HTR-8/SVneo (cell line): ENCODE measurements at regions not wholly inside any gene's neighbourhood (a gene's known extent, or its start where the extent isn't known, plus 50 kb on each side); places are given as distances from the start of the nearest gene placed in this dataset.
"Not testable (repeated sequence)": the region's sequence is repeated elsewhere in the genome, so short reads cannot be mapped to it uniquely, and the experiment has no call there.

Experiments used
- DNase-seq: peaks from one replicate; pipeline ENCODE4 v3.0.0; 2011; ENCODE audit warnings: low spot score, mixed read lengths; ENCODE audit not compliant: insufficient read length
- FAIRE-seq: peaks from 2 replicates; lab custom pipeline; 2011; peaks lifted over from hg19 to GRCh38; lab: Jason Lieb, UNC

DNA sequence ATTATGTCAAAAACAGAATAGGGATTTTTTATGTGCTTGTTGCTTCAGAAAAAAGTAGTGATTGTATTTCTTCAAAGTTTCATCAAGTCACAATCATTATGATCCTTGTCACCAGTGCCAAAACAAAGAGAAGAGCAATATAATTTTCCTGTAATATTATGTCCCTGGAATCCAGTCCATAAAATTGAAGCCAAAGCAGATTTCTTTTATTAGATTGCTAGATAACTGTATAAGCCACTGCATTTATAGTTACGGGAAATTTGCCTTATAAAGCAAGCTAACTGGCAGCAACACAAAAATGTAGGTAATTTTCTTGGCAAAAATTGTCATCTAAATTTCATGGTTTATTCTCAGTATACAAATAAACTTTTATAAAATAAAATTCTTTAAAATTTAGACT lies 296.1 kb upstream of the ANKRD50 start:
- no peak for DNase-seq

DNA sequence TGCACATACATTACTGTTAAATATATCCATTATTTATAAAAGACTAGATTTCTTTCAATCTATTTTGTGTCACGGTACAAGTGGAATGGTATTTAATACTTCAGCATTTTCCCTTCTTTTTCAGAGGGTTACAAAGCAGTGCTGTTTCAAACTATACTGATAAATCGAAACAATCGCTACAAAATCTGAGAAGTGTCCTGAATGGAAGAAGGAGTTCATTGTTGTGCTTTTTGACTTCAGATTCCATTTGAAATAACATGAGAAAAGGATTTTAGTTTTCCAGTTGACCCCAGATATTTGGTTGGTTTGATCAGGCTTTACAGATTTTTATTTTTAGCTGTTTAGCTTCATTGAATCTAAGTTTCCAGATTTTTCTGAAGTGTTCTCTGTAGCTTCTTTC lies 292.1 kb upstream of the ANKRD50 start:
- DNase-seq: no peak

More for the DNA sequence above, 296.1 kb upstream of the ANKRD50 start:
- FAIRE-seq: no peak

DNA sequence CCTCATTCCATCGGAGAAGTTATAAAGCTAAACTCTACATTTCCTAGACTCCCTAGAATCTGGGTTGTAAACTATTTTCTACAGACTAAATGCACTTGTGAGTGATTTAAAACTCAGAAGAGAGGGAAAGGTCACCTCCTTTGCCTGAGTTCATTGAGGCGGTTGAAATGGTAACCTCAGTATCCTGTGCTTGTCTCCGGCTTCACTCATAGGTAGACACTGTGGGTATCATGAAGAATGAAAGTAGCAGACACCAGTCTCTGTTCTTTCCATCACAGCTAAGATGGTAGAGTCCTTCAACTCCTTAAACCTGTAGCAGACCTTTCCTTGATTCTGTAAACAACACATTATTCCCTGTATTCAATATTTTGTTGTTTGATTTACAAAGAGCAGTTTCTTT lies 291.3 kb upstream of the ANKRD50 start:
- FAIRE-seq: no peak
- DNase-seq: no peak

More for the DNA sequence above, 292.1 kb upstream of the ANKRD50 start:
- FAIRE-seq: no peak

DNA sequence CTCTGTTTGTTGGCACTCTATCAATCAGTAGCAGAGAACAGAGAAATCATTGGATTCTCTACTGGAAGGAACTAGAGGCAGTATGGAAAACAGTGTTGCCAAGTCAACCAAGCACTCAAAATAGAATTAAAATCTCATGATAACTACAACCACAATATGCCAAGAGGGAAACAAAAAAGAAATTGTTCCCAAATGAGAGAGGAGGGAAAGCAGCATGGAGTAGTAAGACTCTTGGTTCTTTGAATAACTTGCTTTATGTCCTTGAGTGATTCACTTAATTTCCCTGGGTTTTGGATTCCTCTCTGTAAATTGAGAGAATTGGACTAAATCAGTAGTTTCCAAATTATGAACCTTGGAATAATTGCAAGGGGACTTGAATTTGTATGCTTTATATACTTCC lies 285.5 kb upstream of the ANKRD50 start:
- FAIRE-seq: no peak
- DNase-seq: no peak

DNA sequence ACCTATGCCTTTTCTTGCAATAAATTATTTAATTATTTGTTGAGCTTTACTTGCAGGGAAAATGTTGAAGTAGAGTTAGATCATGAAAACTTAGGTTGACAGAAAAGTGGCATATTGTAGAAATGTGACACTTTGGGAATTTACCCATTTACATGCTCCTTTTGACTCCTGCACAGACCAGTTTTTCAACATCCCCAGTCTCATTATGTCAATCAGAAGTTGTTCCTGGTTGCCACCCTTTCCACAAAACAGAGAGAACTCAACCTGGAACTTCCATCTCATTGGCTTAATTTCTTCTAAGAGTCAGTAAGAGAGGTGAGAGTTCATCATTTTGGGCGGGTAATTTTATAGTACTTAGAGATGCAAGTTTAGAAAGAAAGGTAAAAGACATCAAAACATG lies 284.6 kb upstream of the ANKRD50 start:
- FAIRE-seq (no peak), DNase-seq (no peak)

DNA sequence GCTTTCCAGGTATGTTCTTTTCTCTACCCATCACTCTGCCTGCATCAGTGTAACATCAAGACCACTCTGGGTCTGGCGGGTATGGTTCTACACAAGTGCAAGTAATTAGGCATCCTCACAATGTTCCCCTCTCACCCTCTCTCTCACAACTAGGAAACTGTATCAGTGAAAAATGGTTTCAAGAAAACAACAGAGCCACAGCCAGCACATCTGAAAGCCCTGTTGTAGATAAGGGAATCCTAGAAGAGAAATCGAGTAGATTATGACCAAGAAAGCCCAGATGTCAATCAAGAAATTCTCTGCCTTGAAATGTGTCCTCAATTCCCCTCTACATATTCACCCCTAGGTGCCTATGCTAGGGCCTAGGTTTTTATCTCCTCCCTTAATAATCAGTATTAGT lies 281.3 kb upstream of the ANKRD50 start:
- DNase-seq (no peak), FAIRE-seq (no peak)

DNA sequence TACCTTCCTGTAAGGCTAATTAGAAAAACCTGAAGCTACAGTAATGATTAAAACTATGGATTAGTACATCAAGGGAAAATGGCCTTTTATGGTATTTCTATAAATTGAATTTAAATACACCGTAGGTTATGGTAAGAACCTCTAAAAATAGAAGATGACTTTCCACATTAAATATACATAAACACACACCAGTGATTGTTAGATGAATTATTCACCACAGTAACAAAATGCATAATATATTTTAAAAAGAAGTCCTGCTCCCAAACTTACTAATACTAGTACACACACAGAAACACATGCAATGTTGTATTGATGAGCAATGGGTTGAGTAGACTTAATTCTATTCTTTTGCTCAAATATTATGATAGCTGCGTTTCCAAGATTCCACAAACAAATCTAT lies 277.9 kb upstream of the ANKRD50 start:
- FAIRE-seq: no peak
- DNase-seq: no peak

DNA sequence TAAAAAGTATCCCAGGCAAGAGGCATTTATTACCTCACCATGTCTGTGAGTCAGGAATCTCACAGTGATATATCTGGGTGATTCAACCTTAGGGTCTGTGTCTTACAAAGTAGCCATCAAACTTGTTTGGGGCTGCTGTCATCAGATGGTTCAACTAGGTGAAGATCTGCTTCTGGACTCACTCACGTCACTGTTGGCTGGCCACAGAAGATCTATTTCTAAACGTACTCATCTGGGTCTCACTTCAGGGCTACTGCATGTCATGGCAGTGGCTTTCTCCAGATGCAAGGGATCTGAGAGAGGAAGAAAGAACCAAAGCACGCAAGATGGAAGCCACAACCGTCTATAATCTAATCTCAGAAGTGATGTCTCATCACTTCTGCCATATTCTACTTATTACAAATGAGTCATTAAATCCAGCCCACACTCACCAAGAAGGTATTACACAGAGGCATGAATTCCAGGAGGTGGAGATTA lies 267.8 kb upstream of the ANKRD50 start:
- DNase-seq: peak; percentile 6
- FAIRE-seq: no peak

DNA sequence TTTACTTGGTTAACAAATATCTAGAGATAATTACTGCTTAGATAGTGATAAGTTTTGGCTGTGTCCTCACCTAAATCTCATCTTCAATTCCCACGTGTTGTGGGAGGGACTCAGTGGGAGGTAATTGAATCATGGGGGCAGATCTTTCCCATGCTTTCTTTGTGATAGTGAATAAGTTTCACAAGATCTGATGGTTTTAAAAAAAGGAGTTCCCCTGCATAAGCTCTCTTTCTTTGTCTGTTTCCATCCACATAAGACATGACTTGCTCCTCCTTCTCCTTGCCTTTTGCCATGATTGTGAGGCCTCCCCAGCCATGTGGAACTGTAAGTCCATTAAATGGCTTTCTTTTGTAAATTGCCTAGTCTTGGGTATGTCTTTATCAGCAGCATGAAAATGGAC lies 266.0 kb upstream of the ANKRD50 start:
- DNase-seq, FAIRE-seq: not testable (repeated sequence)

DNA sequence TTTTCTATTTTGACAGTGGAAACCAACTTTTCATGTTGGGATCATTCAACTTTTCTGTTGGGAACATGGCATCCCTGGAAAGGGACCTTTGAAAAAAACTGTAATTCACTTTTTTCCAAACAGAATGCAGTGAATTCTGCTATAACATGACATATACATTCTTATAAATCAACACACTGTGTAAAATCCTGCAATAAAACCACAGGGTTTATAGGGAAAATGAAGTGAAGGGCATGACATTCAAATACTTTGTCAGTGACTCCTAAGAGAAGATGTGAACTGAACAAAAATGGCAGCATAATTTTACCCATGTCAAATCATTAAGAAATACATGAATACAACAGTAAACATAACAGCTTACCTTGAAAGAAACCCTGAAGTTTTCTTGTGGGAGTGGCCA lies 264.5 kb upstream of the ANKRD50 start:
- FAIRE-seq: no peak
- no peak for DNase-seq

DNA sequence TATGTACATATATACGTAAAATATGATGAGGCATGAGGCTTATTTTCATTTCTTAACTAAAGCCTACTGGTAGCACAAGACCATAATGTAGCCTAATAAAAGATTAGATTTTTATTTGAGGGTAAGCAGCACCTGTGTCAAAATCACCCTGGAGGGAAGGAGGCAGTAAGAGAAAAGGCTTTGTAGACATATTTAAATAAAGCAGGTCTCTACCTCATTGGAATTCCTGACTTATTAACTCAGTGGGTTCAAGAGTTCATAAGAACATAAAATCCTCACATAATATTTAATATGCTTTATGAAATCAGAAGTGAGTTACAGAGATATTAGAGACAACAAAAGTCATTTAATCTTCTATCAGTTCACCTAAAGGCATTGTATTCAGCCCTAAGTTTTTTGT lies 261.6 kb upstream of the ANKRD50 start:
- DNase-seq (no peak), FAIRE-seq (no peak)

DNA sequence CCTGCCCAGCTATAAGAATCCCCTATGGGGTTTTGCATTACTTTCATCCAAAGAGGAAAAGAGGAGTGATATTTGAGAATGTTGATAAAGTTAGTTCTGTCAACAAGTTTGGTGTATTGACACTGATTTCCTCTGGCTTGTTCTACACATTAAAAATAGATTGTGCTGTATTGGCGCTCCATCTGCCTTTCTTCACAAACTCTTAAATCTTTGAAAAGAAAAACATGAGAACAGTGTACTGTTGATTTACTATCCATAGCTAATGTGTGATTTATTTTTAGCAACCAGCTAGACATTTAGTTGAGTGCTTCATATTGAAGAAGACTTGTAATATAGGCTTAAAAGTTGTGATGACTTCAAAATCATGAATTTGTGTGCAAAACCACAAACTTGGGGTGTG lies 261.2 kb upstream of the ANKRD50 start:
- FAIRE-seq (no peak), DNase-seq (no peak)

DNA sequence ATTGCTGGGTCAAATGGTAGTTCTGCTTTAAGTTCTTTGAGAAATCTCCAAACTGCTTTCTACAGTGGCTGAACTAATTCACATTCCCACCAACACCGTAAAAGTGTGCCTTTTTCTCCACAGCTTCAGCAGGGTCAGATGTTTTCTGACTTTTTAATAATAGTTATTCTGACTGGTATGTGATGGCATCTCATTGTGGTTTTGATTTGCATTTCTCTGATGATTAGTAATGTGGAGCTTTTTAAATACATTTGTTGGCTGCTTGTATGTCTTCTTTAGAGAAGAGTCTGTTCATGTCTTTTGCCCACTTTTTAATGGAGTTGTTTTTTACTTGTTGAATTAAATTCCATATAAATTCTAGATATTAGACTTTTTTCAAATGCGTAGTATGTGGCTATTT lies 257.5 kb upstream of the ANKRD50 start:
- FAIRE-seq (no peak), DNase-seq (no peak)

DNA sequence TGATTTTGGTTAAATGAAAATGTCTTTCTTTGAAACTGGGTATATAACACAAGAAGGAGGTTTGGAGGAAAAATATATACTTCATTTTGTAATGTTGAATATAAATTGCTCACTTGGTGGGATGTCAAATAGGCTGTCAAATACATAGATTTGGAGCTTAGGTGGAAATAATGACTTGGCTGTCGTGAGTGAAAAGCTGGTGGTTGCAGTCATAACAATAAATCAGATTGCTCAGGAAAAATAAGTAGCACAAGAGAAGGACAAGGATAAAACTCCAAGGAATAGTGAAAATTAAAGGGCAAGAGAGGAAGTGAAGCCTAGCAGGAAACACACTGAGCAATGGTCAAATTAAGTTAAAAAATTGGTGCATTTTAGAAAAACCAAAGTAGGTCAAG lies 253.0 kb upstream of the ANKRD50 start:
- FAIRE-seq: no peak
- no peak for DNase-seq

DNA sequence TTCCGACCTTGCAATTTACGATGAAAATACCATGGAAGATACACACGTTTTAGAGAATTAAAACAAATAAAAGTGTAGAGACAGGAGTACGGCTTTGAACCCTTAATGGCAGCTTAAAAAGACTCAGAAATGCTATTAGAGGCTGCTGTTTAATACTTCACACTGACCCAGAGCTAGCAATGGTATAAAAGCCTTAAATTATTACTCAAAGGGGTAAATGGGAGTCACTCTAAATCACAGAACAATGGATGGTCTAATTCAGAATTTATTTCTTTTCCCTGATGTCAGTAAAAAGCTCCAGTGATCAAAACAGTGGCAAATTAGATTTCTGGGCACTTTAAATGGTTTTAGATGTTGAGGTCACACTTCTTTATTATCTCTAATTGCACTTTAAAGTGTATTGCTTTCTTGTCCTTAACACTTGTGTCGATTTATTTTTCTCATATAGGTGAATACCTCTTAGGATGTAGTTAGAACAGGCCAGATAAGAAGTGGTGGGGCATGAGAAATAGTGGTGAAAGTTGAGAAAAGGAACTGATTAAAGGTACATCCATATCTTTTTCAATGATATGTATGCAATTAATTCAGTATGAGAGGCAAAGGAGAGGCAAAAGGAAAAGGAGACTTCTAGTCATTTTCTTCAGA lies 252.4 kb upstream of the ANKRD50 start:
- DNase-seq: no peak
- no peak for FAIRE-seq

DNA sequence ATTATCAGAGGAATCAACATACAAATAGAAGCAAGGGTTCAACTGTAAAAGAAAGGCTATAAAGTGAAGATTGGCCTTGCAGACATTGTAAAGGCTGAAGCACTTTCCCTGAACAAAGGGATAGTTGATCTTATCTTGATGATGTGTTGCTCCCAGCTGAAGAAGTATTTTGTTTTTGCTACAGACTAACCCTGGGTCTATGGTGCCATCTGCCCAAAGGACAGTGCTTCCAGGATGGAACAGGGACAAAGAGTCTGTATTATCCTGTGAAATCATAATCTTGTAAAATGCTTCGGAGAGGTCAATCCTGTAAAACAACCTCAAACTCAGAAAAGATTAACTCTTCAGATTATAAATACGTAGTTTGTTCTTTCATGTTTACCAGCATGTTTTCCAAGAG lies 251.7 kb upstream of the ANKRD50 start:
- DNase-seq (no peak), FAIRE-seq (no peak)

DNA sequence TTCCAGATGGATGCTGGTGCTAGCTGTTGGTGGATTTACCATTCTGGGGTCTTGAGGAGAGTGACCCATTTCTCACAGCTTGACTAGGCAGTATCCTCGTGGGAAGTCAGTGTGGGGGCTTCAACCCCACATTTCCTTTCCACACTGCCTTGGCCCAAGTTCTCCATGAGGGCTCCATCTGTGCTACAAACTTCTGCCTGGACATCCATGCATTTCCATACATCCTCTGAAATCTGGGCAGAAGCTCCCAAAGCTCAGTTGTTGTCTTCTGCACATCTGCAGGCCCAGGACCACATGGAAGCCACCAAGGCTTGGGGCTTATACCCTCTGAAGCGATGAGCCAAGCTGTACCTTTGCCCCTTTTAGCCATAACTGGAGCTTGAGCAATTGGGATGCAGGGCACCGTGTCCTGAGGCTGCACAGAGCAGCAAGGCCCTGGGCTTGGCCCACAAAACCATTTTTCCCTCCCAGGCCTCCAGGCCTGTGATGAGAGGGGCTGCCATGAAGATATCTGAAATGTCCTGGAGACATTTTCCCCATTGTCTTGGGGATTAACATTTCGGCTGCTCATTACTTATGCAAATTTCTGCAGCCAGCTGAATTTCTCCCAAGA lies 248.7 kb upstream of the ANKRD50 start:
- DNase-seq (no peak), FAIRE-seq (no peak)

DNA sequence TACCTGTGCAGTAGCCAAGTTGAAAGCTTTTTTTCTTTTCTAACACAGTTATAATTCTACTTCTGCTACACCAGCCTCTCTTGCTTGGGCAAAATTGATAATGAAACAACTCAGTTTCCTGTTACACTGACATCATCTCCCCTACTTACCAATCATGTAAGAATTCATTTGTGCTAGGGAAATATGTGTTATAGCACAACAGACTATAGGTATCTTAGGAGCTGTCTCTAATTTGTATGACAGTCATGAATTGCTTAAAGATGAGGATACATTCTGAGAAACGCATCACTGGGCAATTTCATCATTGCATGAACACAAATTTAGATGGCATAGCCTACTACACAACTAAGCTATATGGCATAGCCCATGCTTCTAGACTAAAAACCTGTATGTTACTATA lies 246.3 kb upstream of the ANKRD50 start:
- FAIRE-seq: no peak
- no peak for DNase-seq

DNA sequence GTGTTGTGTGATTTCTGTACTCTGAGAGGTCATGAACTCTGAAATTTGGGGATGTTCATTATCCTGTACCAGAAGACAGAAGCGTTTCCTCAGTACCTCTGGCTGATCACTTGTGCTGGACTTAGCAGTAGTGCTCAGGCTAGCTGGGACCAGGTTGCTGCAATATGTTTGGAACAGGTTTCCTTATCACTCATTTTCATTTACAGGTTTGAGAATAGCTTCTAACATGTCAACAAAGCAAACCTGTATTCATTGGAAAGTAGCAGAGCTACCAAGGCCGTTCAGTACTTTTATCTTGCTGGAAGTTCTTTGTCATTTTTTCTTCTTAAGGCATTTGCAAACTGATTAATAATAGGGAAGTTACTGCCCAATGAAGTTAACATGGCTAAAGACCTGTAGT lies 242.9 kb upstream of the ANKRD50 start:
- no peak for FAIRE-seq
- no peak for DNase-seq

DNA sequence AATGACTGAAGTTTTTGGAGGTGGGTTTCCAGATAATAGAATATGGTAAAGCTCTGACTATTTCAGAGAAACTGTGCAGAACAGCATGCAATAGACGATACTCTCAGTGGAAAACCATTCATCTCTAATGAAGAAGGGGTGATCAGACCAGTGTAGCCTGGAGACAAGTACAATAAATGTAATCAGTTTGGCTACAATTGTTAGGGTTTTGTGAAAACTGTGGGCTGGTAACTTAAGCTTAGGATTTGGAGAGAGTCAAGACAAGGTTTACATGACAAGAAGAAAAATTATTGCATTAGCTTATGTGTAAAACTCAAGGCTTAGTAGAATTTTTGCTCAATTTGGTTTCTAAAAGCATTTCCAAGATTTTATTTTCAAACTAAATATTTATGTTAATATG lies 241.5 kb upstream of the ANKRD50 start:
- FAIRE-seq: no peak
- no peak for DNase-seq

DNA sequence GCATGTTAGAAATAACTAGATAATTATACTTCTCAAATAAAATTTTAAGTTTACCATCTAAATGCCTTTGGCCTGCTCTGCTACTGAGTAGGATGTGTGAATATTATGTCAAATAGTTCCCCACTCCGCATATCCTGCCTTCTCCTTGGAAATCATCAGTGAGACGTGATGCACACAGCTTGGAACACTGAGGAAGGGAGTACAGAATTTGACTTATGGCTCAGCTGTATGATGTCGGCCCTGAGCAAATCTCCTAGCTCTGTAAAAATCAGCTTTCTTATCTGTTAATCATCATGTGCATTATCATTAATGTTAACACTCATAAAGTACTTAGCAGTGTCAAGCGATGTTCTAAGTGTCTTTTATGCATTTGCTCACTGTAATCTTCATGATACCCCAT lies 241.0 kb upstream of the ANKRD50 start:
- DNase-seq (no peak), FAIRE-seq (no peak)

DNA sequence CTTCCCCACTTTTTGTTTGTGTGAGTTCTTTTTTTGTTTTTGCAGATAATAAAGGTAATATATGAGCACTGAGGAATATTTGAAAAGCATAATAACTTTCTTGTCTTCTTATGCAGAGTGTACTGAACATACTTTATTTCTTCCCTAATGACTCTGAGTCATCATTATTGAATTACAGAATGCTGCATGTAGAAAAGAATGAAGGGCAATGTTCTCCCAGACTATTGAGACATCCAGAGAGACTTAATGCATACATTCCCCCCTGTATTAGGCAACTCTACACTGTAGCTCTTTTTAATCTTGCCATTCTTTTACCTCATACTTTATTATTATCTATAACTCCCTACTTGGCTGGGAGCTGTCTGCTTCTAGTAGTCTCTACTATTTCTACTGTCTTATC lies 240.5 kb upstream of the ANKRD50 start:
- FAIRE-seq (no peak), DNase-seq (no peak)
